Immature natural killer cell (primary cell): ENCODE measurements at regions not wholly inside any gene's neighbourhood (a gene's known extent, or its start where the extent isn't known, plus 50 kb on each side); places are given as distances from the start of the nearest gene placed in this dataset.

Source experiments
- DNase-seq, 3 donors: peaks; one replicate each; pipeline ENCODE4 v3.0.0; 2022; ENCODE audit warnings: mixed read lengths in 1 of 3
- H3K27ac Mint-ChIP-seq, 6 donors: one replicate each; pipeline ENCODE4 v1.8.0; 2020; ENCODE audit warnings: mixed read lengths in 6 of 6, mild to moderate bottlenecking in 5 of 6, inconsistent platforms in 4 of 6, moderate library complexity in 3 of 6
- H3K27me3 Mint-ChIP-seq, 3 donors: one replicate each; pipeline ENCODE4 v1.8.0; 2020 to 2021; ENCODE audit warnings: low read depth in 3 of 3, mild to moderate bottlenecking in 3 of 3, mixed read lengths in 3 of 3, moderate library complexity in 3 of 3, inconsistent platforms in 1 of 3
- H3K36me3 Mint-ChIP-seq, 3 donors: one replicate each; pipeline ENCODE4 v1.8.0; 2020; ENCODE audit warnings: mixed read lengths in 3 of 3, inconsistent platforms in 2 of 3, mild to moderate bottlenecking in 2 of 3
- H3K4me1 Mint-ChIP-seq, 2 donors: one replicate each; pipeline ENCODE4 v1.8.0; 2020; ENCODE audit warnings: inconsistent platforms in 2 of 2, mild to moderate bottlenecking in 2 of 2, mixed read lengths in 2 of 2, moderate library complexity in 1 of 2
- H3K4me3 Mint-ChIP-seq, 5 donors: one replicate each; pipeline ENCODE4 v1.8.0; 2020; ENCODE audit warnings: mild to moderate bottlenecking in 5 of 5, mixed read lengths in 5 of 5, inconsistent platforms in 3 of 5, moderate library complexity in 3 of 5
- H3K9me3 Mint-ChIP-seq, 6 donors: one replicate each; pipeline ENCODE4 v1.8.0; 2020; ENCODE audit warnings: mild to moderate bottlenecking in 6 of 6, mixed read lengths in 6 of 6, inconsistent platforms in 4 of 6, moderate library complexity in 3 of 6

GRCh38 chr2:4279431-4279830, 576.1 kb downstream of the DCDC2C start:
- Mint-ChIP-seq H3K36me3 (peaks cover 0 to 4% (median 0%) of the 10 kb centered on the region in 3 donors), H3K4me3 (no peak overlapping the region), H3K27ac (no peak overlapping the region), H3K27me3 (peaks cover 0 to 2% (median 0%) of the 10 kb centered on the region in 3 donors), H3K9me3 (peaks cover 0 to 21% (median 12%) of the 10 kb centered on the region in 6 donors), H3K4me1 (no peaks in the 10 kb centered on the region)
- DNase-seq = no peak

DNA sequence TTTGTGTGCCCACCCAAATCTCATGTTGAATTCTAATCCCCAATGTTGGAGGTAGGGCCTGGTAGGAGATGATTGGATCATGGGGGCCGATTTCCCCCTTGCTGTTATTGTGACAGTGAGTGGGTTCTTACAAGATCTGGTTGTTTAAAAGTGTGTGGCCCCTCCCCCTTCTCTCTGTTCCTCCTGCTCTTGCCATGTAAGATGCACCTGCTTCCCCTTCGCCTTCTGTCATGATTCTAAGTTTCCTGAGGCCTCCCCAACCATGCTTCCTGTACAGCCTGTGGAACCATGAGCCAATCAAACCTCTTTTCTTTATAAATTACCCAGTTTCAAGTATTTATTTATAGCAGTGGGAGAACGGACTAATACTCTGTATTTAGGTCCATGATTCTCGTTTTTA, 588.1 kb downstream of the DCDC2C start:
- DNase-seq = no peak
- Mint-ChIP-seq H3K4me1 (no peaks in the 10 kb centered on the region), H3K4me3 (no peak overlapping the region), H3K9me3 (peaks cover 6 to 25% (median 8%) of the 10 kb centered on the region in 6 donors), H3K36me3 (no peaks in the 10 kb centered on the region), H3K27me3 (no peaks in the 10 kb centered on the region), H3K27ac (no peak overlapping the region)

DNA sequence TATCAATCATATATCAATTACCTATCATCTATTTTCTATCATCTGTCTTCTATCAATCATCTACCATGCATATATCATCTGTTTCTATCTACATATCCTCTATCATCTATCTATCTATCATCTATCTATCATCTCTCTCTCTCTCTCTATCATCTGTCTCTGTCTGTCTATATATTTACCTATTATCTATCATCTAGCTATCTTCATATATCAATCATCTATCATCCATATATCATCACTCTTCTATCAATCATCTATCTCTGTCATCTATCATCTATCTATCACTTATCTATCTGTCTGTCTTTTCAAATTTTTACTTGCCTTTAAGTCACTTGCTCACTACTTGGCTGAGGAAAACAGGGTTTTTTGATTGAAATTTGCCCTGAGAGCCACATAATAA, 592.3 kb downstream of the DCDC2C start:
- Mint-ChIP-seq H3K27ac (no peak overlapping the region), H3K9me3 (peaks cover 2 to 16% (median 4%) of the 10 kb centered on the region in 6 donors), H3K36me3 (peaks cover 0 to 3% (median 0%) of the 10 kb centered on the region in 3 donors), H3K4me1 (no peaks in the 10 kb centered on the region), H3K27me3 (no peaks in the 10 kb centered on the region), H3K4me3 (no peak overlapping the region)
- DNase-seq = no peak

- Mint-ChIP-seq H3K36me3 (peaks cover 0 to 3% (median 0%) of the 10 kb centered on the region in 3 donors), H3K4me3 (no peak overlapping the region), H3K4me1 (no peaks in the 10 kb centered on the region), H3K27ac (no peak overlapping the region), H3K9me3 (peaks cover 0 to 15% (median 4%) of the 10 kb centered on the region in 6 donors), H3K27me3 (no peaks in the 10 kb centered on the region)
- DNase-seq = no peak
Observed at GRCh38 chr2:4300616-4301015, 597.2 kb downstream of the DCDC2C start.

- H3K4me3 Mint-ChIP-seq = no peak overlapping the region
- no peaks in the 10 kb centered on the region for H3K4me1 Mint-ChIP-seq
- H3K36me3 Mint-ChIP-seq = no peaks in the 10 kb centered on the region
- peaks cover 2 to 22% (median 8%) of the 10 kb centered on the region in 6 donors for H3K9me3 Mint-ChIP-seq
- DNase-seq = no peak
- no peaks in the 10 kb centered on the region for H3K27me3 Mint-ChIP-seq
- H3K27ac Mint-ChIP-seq = no peak overlapping the region
Observed at GRCh38 chr2:4324531-4324930, 621.2 kb downstream of the DCDC2C start.

GRCh38 chr2:4336864-4337263, 633.5 kb downstream of the DCDC2C start:
- H3K36me3 Mint-ChIP-seq = no peaks in the 10 kb centered on the region
- peaks cover 0 to 3% (median 1%) of the 10 kb centered on the region in 3 donors for H3K27me3 Mint-ChIP-seq
- no peaks in the 10 kb centered on the region for H3K4me1 Mint-ChIP-seq
- H3K4me3 Mint-ChIP-seq = no peak overlapping the region
- H3K27ac Mint-ChIP-seq = no peak overlapping the region
- H3K9me3 Mint-ChIP-seq = peaks cover 0 to 19% (median 7%) of the 10 kb centered on the region in 6 donors
- no peak for DNase-seq

- Mint-ChIP-seq H3K4me3 (no peak overlapping the region), H3K36me3 (no peaks in the 10 kb centered on the region), H3K27me3 (peaks cover 0 to 3% (median 1%) of the 10 kb centered on the region in 3 donors), H3K4me1 (no peaks in the 10 kb centered on the region), H3K9me3 (peaks cover 0 to 19% (median 8%) of the 10 kb centered on the region in 6 donors), H3K27ac (no peak overlapping the region)
- no peak for DNase-seq
Observed at GRCh38 chr2:4338345-4338744, 635.0 kb downstream of the DCDC2C start.

DNA sequence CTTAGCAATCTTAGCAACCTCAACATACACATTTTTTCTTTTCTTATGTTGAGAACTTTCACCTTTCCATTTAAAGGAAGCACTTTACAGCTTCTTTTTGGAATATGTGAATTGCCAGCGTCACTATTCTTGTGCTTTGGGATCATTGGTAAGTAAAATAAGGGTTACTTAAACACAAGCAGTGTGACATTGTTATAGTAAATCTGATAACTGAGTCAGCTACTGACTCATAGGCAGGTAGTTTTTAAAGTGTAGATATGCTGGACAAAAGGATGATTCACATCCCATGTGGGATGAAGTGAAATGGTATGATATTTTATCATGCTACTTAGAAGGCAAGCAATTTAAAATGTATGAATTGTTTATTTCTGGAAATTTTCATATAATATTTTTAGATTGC, 637.2 kb downstream of the DCDC2C start:
- no peaks in the 10 kb centered on the region for H3K4me1 Mint-ChIP-seq
- no peak overlapping the region for H3K27ac Mint-ChIP-seq
- DNase-seq = no peak
- peaks cover 2 to 14% (median 9%) of the 10 kb centered on the region in 6 donors for H3K9me3 Mint-ChIP-seq
- no peaks in the 10 kb centered on the region for H3K36me3 Mint-ChIP-seq
- H3K27me3 Mint-ChIP-seq = peaks cover 0 to 3% (median 0%) of the 10 kb centered on the region in 3 donors
- no peak overlapping the region for H3K4me3 Mint-ChIP-seq

GRCh38 chr2:4346628-4347027, 643.3 kb downstream of the DCDC2C start:
- Mint-ChIP-seq H3K4me1 (no peaks in the 10 kb centered on the region), H3K9me3 (peaks cover 2 to 18% (median 11%) of the 10 kb centered on the region in 6 donors), H3K36me3 (no peaks in the 10 kb centered on the region), H3K4me3 (no peak overlapping the region), H3K27ac (no peak overlapping the region), H3K27me3 (no peaks in the 10 kb centered on the region)
- no peak for DNase-seq

DNA sequence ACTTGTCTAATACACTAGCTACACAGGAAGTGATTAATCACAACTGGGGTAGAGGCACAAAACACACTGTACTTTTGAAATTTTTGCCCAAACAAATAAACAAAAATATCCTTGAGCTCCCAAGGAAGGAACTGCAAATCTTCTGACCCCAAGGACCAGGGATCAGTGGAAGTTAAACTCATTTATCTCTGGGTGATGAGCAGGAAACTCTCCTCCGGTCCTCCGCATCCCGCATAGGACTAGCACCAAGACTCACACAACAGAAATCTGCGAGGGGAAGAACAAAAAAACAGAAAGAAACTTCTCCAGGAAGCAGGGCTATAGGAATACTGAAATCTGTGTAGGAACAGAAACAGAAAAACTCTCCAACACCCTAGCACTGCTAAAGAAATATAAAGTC, 650.3 kb downstream of the DCDC2C start:
- no peak for DNase-seq
- Mint-ChIP-seq H3K36me3 (no peaks in the 10 kb centered on the region), H3K4me3 (no peak overlapping the region), H3K27ac (no peak overlapping the region), H3K27me3 (no peaks in the 10 kb centered on the region), H3K4me1 (no peaks in the 10 kb centered on the region), H3K9me3 (peaks cover 0 to 18% (median 8%) of the 10 kb centered on the region in 6 donors)

DNA sequence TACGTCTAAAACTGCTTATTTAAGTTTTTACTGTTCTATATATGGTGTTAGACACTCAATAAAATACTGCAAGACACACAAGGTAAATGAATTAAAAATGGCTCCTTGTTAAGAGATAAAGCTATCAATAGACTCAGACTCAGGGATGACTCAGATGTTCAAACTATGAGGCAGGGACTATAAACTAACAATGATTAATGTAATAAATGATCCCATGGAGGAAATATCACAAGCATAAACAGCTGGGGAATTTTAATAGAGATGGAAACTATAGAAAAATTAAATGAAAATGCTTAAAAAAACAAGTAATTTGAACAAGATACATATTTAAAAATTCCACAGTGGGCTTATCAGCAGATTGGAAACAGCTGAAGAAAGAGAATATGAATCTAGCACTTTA, 650.8 kb downstream of the DCDC2C start:
- Mint-ChIP-seq H3K27ac (no peak overlapping the region), H3K4me3 (no peak overlapping the region), H3K4me1 (no peaks in the 10 kb centered on the region)

GRCh38 chr2:4354678-4355077, 651.3 kb downstream of the DCDC2C start:
- Mint-ChIP-seq H3K36me3 (no peaks in the 10 kb centered on the region), H3K9me3 (peaks cover 0 to 13% (median 8%) of the 10 kb centered on the region in 6 donors), H3K4me1 (no peaks in the 10 kb centered on the region), H3K27me3 (no peaks in the 10 kb centered on the region), H3K27ac (no peak overlapping the region), H3K4me3 (no peak overlapping the region)
- DNase-seq = no peak

More for the DNA sequence above, 650.8 kb downstream of the DCDC2C start:
- Mint-ChIP-seq H3K36me3 (no peaks in the 10 kb centered on the region), H3K27me3 (no peaks in the 10 kb centered on the region), H3K9me3 (peaks cover 0 to 13% (median 8%) of the 10 kb centered on the region in 6 donors)
- DNase-seq = no peak

GRCh38 chr2:4356109-4356508, 652.7 kb downstream of the DCDC2C start:
- Mint-ChIP-seq H3K27me3 (no peaks in the 10 kb centered on the region), H3K9me3 (peaks cover 2 to 20% (median 3%) of the 10 kb centered on the region in 6 donors), H3K4me3 (no peak overlapping the region), H3K27ac (no peak overlapping the region), H3K36me3 (no peaks in the 10 kb centered on the region), H3K4me1 (no peaks in the 10 kb centered on the region)
- DNase-seq = no peak

- DNase-seq = no peak
- H3K4me3 Mint-ChIP-seq = no peak overlapping the region
Observed at GRCh38 chr2:4356541-4356940, 653.2 kb downstream of the DCDC2C start.

GRCh38 chr2:4357121-4357520, 653.7 kb downstream of the DCDC2C start:
- Mint-ChIP-seq H3K4me1 (no peaks in the 10 kb centered on the region), H3K36me3 (no peaks in the 10 kb centered on the region), H3K27me3 (no peaks in the 10 kb centered on the region), H3K9me3 (peaks cover 2 to 25% (median 4%) of the 10 kb centered on the region in 6 donors), H3K4me3 (no peak overlapping the region), H3K27ac (no peak overlapping the region)
- no peak for DNase-seq

More at GRCh38 chr2:4356541-4356940, 653.2 kb downstream of the DCDC2C start:
- Mint-ChIP-seq H3K36me3 (no peaks in the 10 kb centered on the region), H3K4me1 (no peaks in the 10 kb centered on the region), H3K27ac (no peak overlapping the region), H3K27me3 (no peaks in the 10 kb centered on the region), H3K9me3 (peaks cover 2 to 24% (median 4%) of the 10 kb centered on the region in 6 donors)
